ENCODE measurements at regions not wholly inside any gene's neighbourhood (a gene's known extent, or its start where the extent isn't known, plus 50 kb on each side); places are given as distances from the start of the nearest gene placed in this dataset.

GRCh38 chr2:133723133-133723532 is 154.9 kb upstream of the NCKAP5 start:
- TF ChIP-seq CTCF (IDR thresholded peaks at IDR 0.05) (no peak), POLR2A (IDR thresholded peaks at IDR 0.05) (no peak)
